ENCODE measurements at regions not wholly inside any gene's neighbourhood (a gene's known extent, or its start where the extent isn't known, plus 50 kb on each side); places are given as distances from the start of the nearest gene placed in this dataset.

DNA sequence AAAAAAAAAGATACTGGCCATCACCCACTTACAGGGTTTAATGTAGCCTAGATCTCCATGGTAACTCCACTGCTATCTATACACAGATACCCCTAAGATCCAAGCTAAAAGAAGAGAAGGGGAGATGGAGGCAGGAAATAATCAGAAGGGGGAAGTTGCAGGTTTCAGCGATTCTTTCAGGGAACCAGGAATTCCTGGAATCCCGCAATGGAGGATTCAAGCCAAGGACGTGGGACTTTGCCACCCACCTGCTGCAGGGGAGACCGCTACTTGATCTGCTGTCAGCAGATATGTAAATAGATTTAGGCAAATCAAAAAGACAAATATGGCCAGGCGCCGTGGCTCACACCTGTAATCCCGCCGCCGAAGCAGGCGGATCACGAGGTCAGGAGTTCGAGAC is 121.1 kb downstream of the AIPL1 start:
- TF ChIP-seq CEBPG (CRISPR knock-in tag; IDR thresholded peaks at IDR 0.05) (no peak), CEBPG (tag; conservative IDR thresholded peaks at IDR 0.05 in 1 of 2, IDR thresholded peaks at IDR 0.05 in 1 of 2) (no peak), MAFK (IDR thresholded peaks at IDR 0.05; ENCODE audit: low read length) (no peak), RFX7 (CRISPR knock-in tag; IDR thresholded peaks at IDR 0.05) (no peak), NFE2L1 (tag; IDR thresholded peaks at IDR 0.05; ENCODE audit: borderline replicate concordance, low read depth) (no peak), NCOA2 (IDR thresholded peaks at IDR 0.05; ENCODE audit: partially characterized antibody in 2 of 2) (no peak), KDM1A (IDR thresholded peaks at IDR 0.05) (no peak), ADNP (tag; IDR thresholded peaks at IDR 0.05) (no peak), PML (IDR thresholded peaks at IDR 0.05; ENCODE audit: low read length) (no peak), GABPA (tag; conservative IDR thresholded peaks at IDR 0.05; ENCODE audit: low read depth) (no peak), SMARCA4 (IDR thresholded peaks at IDR 0.05) (no peak)
- TF ChIP-seq, protein P1, sequence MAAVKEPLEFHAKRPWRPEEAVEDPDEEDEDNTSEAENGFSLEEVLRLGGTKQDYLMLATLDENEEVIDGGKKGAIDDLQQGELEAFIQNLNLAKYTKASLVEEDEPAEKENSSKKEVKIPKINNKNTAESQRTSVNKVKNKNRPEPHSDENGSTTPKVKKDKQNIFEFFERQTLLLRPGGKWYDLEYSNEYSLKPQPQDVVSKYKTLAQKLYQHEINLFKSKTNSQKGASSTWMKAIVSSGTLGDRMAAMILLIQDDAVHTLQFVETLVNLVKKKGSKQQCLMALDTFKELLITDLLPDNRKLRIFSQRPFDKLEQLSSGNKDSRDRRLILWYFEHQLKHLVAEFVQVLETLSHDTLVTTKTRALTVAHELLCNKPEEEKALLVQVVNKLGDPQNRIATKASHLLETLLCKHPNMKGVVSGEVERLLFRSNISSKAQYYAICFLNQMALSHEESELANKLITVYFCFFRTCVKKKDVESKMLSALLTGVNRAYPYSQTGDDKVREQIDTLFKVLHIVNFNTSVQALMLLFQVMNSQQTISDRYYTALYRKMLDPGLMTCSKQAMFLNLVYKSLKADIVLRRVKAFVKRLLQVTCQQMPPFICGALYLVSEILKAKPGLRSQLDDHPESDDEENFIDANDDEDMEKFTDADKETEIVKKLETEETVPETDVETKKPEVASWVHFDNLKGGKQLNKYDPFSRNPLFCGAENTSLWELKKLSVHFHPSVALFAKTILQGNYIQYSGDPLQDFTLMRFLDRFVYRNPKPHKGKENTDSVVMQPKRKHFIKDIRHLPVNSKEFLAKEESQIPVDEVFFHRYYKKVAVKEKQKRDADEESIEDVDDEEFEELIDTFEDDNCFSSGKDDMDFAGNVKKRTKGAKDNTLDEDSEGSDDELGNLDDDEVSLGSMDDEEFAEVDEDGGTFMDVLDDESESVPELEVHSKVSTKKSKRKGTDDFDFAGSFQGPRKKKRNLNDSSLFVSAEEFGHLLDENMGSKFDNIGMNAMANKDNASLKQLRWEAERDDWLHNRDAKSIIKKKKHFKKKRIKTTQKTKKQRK (IDR thresholded peaks at IDR 0.05; ENCODE audit: borderline replicate concordance, low read depth, low read length): no peak
- TF ChIP-seq, protein P2, sequence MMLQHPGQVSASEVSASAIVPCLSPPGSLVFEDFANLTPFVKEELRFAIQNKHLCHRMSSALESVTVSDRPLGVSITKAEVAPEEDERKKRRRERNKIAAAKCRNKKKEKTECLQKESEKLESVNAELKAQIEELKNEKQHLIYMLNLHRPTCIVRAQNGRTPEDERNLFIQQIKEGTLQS (IDR thresholded peaks at IDR 0.05): no peak
- TF ChIP-seq, protein P2 (CRISPR knock-in tag; conservative IDR thresholded peaks at IDR 0.05): no peak
- TF ChIP-seq, protein P3, sequence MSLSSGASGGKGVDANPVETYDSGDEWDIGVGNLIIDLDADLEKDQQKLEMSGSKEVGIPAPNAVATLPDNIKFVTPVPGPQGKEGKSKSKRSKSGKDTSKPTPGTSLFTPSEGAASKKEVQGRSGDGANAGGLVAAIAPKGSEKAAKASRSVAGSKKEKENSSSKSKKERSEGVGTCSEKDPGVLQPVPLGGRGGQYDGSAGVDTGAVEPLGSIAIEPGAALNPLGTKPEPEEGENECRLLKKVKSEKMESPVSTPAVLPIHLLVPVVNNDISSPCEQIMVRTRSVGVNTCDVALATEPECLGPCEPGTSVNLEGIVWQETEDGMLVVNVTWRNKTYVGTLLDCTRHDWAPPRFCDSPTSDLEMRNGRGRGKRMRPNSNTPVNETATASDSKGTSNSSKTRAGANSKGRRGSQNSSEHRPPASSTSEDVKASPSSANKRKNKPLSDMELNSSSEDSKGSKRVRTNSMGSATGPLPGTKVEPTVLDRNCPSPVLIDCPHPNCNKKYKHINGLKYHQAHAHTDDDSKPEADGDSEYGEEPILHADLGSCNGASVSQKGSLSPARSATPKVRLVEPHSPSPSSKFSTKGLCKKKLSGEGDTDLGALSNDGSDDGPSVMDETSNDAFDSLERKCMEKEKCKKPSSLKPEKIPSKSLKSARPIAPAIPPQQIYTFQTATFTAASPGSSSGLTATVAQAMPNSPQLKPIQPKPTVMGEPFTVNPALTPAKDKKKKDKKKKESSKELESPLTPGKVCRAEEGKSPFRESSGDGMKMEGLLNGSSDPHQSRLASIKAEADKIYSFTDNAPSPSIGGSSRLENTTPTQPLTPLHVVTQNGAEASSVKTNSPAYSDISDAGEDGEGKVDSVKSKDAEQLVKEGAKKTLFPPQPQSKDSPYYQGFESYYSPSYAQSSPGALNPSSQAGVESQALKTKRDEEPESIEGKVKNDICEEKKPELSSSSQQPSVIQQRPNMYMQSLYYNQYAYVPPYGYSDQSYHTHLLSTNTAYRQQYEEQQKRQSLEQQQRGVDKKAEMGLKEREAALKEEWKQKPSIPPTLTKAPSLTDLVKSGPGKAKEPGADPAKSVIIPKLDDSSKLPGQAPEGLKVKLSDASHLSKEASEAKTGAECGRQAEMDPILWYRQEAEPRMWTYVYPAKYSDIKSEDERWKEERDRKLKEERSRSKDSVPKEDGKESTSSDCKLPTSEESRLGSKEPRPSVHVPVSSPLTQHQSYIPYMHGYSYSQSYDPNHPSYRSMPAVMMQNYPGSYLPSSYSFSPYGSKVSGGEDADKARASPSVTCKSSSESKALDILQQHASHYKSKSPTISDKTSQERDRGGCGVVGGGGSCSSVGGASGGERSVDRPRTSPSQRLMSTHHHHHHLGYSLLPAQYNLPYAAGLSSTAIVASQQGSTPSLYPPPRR (CRISPR knock-in tag; IDR thresholded peaks at IDR 0.05; ENCODE audit: borderline replicate concordance): no peak
- TF ChIP-seq, protein P4, sequence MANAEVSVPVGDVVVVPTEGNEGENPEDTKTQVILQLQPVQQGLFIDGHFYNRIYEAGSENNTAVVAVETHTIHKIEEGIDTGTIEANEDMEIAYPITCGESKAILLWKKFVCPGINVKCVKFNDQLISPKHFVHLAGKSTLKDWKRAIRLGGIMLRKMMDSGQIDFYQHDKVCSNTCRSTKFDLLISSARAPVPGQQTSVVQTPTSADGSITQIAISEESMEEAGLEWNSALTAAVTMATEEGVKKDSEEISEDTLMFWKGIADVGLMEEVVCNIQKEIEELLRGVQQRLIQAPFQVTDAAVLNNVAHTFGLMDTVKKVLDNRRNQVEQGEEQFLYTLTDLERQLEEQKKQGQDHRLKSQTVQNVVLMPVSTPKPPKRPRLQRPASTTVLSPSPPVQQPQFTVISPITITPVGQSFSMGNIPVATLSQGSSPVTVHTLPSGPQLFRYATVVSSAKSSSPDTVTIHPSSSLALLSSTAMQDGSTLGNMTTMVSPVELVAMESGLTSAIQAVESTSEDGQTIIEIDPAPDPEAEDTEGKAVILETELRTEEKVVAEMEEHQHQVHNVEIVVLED (CRISPR knock-in tag; IDR thresholded peaks at IDR 0.05): no peak

All from K562 (cell line).